NCI-H82 treated with DMSO at 0.1 percent for 48 hours (cell line): ENCODE measurements at regions not wholly inside any gene's neighbourhood (a gene's known extent, or its start where the extent isn't known, plus 50 kb on each side); places are given as distances from the start of the nearest gene placed in this dataset.
A peak's percentile ranks its signal among the peaks of the same experiment; 100 is the strongest.
"Not testable (repeated sequence)": the region's sequence is repeated elsewhere in the genome, so short reads cannot be mapped to it uniquely, and the experiment has no call there.

Experiments
- DNase-seq: peaks from one replicate; lab custom pipeline; 2025; ENCODE audit not compliant: unreplicated experiment; lab: John Stamatoyannopoulos, UW

DNA sequence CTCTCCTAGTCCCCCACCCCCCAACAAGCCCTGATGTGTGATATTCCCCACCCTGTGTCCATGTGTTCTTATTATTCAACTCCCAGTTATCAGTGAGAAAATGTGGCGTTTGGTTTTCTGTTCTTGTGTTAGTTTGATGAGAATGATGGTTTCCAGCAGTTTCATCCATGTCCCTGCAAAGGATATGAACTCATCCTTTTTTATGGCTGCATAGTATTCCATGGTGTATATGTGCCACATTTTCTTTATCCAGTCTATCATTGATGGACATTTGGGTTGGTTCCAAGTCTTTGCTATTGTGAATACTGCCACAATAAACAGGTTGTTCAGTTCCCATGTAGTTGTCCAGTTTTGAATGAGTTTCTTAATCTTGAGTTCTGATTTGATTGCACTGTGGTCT lies 1006.1 kb upstream of the MIR17HG start:
- DNase-seq: not testable (repeated sequence)

DNA sequence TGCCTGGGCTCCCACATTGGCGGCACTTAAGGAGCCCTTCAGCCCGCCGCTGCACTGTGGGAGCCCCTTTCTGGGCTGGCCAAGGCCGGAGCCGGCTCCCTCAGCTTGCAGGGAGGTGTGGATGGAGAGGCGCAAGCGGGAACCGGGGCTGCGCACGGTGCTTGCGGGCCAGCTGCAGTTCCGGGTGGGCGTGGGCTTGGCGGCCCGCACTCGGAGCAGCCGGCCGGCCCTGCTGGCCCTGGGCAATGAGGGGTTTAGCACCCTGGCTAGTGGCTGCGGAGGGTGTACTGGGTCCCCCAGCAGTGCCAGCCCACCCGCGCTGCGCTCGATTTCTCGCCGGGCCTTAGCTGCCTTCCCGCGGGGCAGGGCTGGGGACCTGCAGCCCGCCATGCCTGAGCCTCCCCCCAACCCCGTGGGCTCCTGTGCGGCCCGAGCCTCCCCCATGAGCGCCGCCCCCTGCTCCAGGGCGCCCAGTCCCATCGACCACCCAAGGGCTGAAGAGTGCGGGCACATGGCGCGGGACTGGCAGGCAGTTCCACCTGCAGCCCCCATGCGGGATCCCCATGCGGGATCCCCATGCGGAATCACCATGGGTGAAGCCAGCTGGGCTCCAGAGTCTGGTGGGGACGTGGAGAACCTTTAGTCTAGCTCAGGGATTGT lies 998.9 kb upstream of the MIR17HG start:
- DNase-seq: not testable (repeated sequence)

DNA sequence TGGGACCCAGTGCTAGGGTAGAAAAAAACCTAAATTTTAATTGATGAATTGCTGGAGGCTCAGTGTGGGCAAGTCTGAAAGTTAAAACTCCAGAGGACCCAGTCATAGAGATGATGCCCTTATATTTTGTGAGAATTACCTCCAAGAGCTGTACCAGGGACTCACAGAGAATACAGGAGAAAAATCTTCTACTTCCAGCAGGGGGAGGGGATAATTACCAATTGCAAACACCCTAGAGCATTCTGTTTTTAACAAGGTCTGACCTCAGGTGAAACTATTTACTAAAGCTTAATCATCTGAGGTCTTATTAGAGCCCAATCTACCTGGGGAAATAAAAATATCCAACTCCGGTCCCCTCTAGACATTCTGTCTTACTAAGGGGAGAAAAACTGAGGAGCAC lies 994.7 kb upstream of the MIR17HG start:
- DNase-seq: no peak

DNA sequence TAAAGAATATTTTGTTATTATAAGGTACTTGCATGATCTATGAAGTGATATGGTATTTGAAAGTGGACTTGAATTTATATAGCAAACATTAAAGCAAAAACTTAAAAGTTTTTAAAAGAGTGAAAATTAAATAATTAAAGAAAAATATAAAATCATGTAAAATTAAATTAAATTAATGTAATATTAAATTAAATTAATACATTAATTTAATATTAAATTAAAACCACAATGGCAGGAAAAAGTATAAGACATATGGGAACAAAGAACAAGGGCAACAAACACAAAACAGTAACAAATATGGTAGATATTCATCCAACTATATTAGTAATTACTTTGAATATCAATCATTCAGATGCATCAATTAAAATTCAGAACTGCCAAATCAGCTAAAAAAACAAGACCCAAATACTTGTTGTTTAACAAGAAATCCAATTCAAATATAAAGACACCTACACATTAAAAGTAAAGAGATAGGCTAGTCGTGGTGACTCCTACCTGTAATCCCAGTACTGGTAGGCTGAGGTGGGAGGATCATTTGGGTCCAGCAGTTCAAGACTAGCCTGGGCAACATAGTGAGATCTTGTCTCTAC lies 992.2 kb upstream of the MIR17HG start:
- DNase-seq: no peak

DNA sequence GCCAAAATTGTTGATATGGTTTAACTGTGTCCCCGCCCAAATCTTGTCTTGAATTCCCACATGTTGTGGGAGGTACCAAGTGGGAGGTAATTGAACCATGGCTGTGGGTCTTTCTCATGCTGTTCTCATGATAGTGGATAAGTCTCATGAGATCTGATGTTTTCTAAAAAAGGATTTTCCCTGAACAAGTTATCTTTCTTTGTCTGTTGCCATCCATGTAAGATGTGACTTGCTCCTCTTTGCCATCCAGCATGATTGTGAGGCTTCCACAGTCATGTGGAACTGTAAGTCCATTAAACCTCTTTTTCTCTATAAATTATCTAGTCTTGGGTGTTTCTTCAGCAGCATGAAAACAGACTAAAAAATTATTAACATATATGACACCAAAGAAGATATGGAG lies 986.7 kb upstream of the MIR17HG start:
- DNase-seq: no peak

DNA sequence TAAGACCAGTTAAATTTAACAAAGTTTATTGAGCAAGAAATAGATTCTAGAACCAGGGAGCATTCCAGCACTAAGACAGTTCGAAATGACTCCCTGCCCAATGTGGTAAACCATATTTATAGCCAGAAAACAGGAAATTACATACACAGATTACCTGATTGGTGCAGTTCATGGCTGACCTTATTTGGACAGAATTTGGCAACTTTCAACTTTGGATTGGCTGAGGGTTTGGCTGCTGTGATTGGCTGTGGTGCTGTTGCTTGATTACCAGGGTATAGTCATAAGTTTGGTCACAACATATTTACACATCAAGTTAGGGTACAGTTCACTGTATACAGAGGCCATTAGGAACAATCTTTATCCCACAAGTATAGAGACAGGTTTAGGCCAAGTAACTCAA lies 984.8 kb upstream of the MIR17HG start:
- DNase-seq: no peak

DNA sequence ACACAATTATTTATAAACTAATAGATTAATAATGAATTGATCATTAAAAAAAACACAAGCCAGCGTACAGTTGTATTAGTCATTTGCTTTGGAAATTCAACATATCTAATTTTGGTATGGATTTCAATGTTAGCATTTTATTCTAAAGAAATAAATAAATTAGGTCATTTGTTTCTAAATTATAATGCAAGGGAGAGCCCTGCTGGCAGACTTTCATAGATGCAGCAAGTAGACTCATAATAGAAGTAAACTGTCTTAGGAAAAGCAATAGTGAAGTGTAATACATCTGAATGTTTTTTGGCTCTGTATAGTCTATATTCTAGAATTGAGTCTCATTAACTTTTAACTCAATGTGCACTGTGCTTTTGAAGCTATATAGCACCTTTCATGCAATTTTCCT lies 982.4 kb upstream of the MIR17HG start:
- no peak for DNase-seq

DNA sequence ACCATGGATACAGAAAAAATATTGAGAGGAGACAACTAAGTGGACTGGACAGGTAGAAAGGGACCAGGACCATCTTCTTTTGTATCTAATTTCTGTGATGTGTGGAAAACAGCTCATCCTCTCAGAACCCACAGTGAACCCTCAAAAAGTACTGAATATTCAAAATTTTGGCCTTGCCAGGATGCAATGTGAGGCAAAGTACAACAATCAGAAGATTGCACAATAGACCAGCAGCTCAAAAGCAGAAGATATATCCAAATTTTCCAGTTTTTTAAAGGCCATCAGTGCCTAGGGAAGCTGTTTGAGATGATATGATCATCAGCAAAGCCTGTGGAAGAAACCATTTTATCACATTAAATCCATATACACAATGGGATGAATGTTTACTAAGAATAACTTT lies 973.3 kb upstream of the MIR17HG start:
- no peak for DNase-seq

DNA sequence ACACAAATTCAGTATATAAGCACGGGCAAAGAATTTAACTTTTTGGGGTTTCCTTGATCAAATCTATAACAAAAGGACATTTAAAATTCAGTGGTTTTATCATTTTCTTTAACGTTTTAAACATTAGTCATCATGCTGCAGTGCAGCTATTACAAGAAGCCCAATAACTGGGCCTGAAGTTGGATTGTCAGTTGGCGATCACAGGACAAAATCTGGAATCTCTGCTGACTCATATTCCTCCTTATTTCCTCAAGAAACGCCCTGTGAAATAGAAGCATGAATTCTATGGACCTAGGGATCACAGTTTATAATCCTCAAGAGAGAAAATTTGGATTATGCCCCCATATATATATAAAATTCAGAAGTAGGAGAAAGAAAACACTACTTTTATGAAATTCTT lies 971.6 kb upstream of the MIR17HG start:
- DNase-seq: no peak

DNA sequence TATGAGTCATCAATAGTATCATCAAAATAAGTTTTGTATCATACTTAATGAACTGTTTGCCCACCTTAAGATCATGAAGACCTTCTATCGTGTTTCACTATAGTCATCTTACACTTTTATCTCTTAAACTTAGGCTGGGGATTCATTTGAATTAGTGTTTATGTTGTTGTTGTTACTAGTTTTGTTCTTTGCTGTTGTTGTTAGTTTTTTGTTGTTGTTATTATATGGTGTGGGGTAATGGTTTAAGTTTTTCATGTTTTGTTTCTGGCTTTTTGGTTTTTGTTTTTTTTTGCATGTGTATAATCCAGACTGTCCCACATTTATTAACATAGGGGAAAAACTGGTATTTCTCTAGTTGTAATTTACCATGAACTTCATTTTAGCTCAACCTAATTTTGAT lies 965.1 kb upstream of the MIR17HG start:
- no peak for DNase-seq

DNA sequence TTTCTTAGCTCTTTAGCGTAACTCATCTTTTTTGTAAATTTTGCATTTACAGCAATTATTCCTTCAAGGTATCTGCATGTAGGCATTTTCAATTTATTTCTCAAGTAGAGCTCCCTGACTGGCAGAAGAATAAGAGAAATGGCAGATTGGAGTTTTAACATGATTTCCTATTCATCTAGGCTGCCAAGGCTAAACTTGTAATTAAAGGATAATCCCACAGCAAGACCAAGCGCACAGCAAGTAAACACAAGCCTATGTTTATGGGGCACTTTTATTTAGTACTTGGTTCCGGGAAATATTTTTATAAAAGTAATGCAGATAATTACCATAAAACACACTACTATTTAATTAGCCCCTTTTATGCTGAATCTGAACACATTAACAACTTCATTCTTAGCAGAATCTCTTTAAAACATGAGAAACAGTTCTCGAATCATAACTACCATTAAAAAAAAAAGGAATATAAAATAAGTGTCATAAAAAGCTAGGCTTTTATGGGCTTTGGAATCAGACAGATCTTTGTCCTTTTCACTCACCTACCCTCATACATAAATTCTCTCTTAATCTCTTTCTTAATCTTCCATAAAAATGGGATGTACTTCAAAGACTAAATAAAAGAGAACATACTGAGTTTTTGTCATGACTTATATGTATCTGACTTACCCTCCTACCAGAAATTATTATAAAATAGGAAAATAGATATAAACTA lies 961.6 kb upstream of the MIR17HG start:
- peak; percentile 80 for DNase-seq

DNA sequence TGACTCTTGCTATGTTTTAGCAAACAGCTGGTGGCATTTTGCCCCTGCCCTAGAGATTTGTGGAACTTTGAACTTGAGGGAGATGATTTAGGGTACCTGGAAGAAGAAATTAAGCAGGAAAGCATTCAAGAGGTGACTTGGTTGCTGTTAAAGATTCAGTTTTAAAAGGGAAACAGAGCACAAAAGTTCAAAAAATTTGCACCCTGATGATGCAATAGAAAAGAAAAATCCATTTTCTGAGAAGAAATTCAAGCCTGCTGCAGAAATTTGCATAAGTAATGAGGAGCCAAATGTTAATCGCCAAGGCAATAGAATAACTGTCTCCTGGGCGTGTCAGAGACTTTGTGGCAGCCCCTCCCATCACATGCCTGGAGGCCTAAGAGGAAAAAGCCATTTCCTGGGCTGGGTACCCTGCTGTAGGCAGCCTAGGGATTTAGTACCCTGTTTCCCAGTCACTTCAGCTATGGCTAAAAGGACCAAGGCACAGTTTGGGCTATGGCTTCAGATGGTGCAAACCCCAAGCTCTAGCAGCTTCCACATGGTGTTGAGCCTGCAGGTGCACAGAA lies 958.5 kb upstream of the MIR17HG start:
- DNase-seq: no peak

DNA sequence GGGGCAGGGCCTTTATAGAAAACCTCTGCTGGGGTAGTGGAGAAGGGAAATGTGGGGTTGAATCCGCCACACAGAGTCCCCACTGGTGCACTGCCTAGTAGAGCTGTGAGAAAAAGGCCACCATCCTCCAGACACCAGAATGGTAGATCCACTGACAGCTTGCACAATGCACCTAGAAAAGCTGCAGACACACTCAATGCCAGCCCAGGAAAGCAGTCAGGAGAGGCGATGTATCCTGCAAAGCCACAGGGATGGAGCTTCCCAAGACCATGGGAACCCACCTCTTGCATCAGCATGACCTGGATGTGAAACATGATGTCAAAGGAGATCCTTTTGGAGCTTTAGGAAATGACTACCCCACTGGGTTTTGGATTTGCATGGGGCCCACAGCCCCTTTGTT lies 958.0 kb upstream of the MIR17HG start:
- no peak for DNase-seq

DNA sequence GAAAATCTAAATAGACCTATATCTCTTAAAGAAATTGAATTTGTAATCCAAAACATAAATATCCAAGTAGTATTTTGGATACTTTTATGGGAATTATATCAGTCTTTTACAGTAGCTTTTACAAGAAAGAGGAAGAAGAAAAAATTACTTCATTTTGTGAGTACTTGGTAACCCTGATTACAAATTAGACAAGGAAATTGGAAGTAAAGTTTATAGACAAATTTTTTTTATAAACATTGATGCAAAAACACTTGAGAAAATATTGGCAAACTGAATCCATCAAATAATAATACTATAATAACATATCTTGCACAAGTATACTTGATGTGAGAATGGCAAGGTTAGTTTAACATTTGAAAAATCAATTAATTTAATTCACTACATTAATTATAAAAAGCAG lies 954.1 kb upstream of the MIR17HG start:
- DNase-seq: no peak

DNA sequence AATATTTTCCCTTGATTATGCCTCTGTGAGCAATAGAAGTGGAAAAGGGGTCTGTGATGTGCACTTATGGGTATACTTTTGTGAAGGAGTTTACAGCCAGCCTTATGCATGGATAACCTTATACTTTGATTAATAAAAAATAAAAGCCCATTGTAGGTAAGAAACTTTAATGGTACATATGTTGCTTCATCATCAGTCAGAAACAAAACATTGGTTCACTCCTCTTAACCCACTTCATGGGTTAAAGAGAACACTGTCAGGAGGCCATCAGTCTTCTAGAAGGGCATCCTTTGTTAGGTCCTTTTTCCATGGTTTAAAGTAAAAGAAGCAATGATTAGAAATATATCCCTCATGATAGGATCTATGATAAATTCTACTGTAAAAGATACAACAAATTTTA lies 952.1 kb upstream of the MIR17HG start:
- no peak for DNase-seq

DNA sequence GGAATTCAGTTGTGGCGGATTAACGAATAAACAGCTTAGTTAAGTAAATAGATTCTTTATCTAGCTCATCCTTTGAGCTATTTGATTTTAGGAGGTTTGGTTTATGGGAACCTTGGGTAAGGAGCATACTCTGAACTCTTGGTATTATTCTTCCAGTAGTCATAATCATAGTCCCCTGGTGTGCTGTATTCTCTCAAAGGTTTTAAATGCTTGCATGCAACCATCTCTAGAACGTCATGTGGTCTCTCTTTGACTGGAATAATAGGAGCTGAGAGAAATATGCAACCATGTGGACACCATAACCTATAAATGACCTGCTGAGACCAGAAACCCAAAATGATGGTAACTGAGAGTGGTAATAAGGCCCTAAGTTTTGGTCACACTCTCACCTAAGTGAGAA lies 951.6 kb upstream of the MIR17HG start:
- peak; percentile 29 for DNase-seq

DNA sequence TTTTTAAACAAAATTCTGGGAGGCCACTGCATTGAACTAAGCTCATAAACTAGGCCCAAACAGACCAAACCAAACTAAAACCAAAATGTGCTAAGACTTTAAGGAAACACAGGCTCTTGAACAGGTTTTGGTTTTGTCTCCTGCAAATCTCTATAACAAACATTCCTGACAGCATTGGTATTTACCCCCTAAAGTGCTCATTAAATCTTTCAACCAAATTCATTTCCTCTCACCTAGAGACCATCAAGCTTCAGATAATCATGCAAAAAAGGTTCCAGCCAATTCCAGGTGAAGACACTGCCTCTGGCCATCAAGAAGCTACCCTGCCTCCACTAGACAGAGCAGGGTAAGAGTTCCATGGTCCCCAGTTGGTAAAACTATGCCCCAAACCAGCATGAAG lies 951.2 kb upstream of the MIR17HG start:
- no peak for DNase-seq

DNA sequence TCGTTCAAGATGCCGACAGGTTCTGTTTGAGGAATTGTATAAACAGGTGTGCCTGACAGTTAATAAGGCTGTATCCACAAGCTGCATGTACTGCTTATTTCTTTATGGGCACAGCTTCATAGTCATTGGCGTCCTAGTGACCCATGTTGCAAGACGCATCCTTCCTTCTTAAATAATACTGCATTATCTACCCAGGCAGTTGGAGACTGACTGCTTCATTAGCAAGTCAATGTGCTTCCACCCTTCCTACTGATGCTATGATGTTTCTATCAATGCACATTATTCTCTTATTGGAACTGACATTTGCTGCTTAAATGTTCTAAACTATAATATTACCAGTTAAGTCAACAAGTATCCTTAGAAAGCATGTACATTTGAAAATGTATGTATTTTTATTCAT lies 950.0 kb upstream of the MIR17HG start:
- no peak for DNase-seq

DNA sequence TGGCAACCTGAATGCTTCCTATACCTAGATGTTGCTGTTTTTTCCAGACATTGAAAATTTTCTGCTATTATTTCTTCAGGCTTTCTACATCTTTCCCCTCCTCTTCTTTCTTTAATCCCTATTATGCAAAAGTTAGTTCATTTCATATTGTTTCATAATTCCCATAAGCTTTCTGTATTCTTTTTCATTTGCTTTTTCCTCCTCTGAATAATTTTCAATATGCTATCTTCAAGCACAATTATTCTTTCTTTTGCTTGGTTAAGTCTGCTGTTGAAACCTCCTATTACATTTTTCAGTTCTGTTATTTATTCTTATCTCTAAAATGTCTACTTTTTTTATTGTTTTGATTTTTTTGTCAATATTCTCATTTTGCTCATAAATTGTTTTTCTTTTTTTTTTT lies 947.1 kb upstream of the MIR17HG start:
- no peak for DNase-seq

DNA sequence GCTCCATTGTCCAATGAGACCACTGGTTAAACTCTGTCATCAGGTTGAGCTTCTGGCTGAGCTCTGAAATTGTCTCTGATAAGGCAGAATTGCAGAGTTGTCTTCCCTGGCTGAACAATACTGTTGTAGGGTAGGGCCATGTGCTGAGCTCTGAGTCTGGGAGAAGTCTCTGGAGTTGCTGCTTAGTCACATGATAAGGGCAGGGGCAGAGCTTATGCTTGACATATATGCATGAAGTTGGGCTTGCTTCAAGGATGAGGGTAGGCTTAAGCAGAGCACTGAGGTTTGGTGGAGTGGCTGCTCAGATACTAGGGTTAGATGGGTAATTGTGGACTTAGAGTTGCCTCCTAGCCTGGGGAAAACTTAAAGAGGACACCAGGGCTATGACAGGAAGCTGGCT lies 946.3 kb upstream of the MIR17HG start:
- no peak for DNase-seq

DNA sequence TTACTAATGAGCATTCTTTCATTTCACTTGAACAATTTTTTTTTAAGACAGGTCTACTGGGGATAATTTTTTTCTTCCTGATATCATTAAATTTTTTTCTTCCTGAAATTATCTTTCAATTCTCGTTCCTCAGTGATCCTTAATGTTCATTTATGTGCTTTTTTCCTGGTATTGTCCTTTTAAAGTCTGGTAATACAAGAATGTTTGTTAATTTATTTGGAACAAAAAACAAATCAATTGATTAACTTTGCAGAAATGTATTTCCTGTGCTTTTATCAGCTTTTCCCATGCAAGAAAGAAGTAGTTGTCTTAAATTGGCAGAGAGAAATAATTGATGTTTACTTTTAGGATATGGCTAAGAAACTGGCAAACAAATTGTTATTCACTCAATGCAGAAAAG lies 945.4 kb upstream of the MIR17HG start:
- no peak for DNase-seq

DNA sequence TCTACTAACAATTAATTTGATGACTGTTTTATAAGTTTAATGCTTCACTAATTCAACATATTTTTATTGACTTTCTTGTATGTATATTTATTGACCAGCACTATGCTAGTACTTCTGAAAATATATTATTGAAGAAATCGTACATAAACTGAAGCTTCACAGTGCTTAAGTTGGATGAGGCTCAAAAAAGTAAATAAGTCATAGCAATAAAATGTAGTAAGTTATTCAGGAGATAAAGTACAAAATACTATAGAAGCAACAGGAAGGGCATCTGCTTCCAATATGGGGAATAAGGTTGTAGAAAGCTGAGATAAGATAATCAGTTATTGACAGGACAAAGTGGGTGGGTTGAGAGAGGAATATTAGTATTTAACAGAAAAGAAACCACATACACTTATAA lies 944.9 kb upstream of the MIR17HG start:
- no peak for DNase-seq
